GM19328 (cell line): ENCODE measurements at regions not wholly inside any gene's neighbourhood (a gene's known extent, or its start where the extent isn't known, plus 50 kb on each side); places are given as distances from the start of the nearest gene placed in this dataset.
"Not testable (repeated sequence)": the region's sequence is repeated elsewhere in the genome, so short reads cannot be mapped to it uniquely, and the experiment has no call there.

Source experiments
- ATAC-seq: cut with Tn5 transposase; IDR thresholded peaks from one replicate; pipeline ENCODE4 v1.9.1; 2021; ENCODE audit warnings: mild to moderate bottlenecking, moderate library complexity; ENCODE audit not compliant: unreplicated experiment

GRCh38 chr14:55803873-55804553 is 224.0 kb downstream of the KTN1 start:
- ATAC-seq = no peak

- ATAC-seq = no peak
Measured at GRCh38 chr14:55805250-55805649, 225.2 kb downstream of the KTN1 start.

DNA sequence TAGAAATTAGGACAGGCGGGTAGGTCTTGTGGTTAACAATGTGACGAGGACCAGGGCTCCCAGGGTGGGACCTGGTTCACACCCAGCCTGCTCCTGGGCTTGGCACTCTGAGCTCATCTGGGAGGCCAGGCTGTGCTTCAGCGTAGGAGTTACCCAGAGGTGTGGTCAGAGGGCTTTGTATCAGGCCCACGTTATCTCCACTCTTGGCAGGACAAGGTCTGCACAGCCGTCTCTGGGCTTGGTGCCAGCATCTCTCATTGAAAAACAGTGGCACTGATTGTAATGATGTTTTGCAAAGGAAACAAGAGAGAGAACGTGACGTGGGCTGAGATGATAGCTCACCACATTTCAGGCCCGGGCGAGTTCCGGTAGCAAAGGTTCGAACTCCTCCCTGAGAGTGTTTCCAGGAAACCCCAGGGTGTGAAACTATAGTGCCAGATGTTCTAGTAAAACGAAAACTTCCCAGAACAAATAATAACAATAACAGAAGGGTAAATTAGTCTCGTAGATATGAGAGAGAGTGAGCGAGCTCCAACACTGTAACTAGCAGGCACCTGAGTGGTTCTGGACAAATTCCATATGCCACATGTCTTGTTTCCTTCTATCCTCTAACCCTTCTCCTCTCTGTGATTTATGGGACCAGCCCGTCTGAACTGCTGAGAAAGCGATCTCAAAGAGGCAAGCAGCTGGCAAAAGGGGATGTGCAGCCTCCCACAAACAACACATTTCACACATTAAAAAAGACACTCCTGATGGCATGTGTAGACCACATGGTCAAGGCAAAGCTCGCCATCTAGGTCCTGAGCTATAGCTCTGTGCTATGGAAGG is 227.3 kb downstream of the KTN1 start:
- ATAC-seq = no peak

GRCh38 chr14:55807881-55808379 is 227.9 kb downstream of the KTN1 start:
- ATAC-seq = no peak

DNA sequence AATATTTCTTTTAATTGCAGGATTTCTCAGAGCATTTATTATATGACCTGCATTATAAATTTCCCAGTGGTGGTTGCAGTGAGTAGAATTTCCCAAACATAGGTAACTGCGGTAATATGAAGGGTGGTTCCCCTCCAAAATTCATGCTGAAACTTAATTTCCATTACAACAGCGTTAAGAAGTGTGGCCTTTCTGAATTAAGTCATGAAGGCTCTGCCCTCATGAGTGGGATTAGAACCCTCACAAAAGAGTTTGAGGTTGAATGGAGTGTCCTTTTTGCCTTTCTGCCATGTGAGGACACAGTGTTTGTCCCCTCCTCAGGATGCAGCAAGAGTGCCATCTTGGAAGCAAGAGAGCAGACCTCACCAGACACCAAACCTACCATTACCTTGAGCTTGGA is 233.6 kb downstream of the KTN1 start:
- no peak for ATAC-seq

GRCh38 chr14:55814064-55814463 is 234.1 kb downstream of the KTN1 start:
- ATAC-seq = no peak

GRCh38 chr14:55814873-55815272 is 234.9 kb downstream of the KTN1 start:
- no peak for ATAC-seq

DNA sequence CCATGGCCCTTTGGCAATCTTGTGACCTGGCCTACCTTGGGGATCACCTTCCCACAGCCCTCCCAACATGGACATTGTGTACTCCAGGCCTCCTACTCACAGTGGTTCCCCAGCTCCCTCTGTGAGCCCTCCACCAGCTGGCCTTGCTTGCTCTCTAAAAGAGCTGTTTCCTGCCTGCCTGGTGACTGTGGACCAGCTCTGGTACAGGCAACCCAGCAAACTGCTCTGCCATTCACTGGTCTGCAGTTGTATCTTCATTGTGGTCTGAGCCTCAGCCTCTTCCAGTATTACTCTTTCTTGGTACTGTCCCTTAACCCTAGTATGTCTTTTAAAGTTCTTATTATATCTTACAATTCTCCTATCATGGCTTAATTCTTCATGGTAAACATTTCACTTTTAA is 236.2 kb downstream of the KTN1 start:
- ATAC-seq = no peak

DNA sequence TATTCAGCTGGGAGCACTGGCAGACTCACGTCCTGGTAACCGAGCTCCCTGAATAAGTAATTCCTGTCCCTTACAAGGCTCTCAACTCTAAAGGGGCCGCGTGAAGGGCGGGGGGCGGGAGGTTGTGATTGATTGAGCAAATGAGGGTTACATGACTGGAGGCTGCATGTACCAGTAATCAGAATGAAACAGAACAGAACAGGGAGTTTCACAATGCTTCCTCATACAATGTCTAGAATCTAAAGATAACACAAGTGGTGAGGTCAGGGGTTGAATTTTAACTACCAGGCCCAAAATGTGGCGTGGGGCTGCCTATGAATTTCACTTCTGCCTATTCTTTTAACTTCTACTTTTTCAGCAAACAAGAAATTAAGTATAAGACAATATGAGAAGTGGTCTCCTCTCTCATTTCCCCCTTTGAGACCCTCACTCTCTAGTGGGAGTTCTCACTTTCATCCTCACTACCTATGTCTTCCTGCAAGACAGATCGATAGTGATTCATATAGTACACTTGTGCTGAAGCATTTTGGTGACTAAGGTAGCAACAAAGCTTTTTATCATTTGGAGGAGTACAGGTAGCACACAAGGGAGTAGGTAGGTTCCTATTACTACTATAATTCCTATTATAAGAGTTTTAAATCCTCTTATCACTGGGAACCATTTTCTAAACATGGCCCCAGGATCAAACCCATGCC is 239.8 kb downstream of the KTN1 start:
- no peak for ATAC-seq

GRCh38 chr14:55822906-55823305 is 242.9 kb downstream of the KTN1 start:
- ATAC-seq = no peak

GRCh38 chr14:55832122-55832911 is 252.3 kb downstream of the KTN1 start:
- ATAC-seq = no peak

- no peak for ATAC-seq
Measured at GRCh38 chr14:55832974-55833373, 253.0 kb downstream of the KTN1 start.

DNA sequence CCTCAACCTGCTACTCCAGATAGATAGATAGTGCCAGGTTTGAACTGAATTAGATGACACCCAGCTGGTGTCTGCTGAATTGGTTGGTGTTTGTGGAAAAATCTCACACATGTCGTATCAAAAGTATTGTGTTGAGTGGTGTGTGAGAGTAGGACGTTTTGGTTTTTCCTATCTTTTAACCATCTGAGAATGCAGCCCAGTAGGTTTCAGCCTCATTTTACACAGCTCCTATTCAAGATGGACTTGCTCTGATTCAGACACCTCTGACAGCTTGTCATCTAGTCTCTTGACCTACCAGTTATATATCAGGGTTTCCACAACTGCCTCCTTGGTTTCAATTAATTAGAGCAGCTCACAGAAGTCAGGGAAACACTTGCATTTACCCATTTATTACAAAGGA is 254.4 kb downstream of the KTN1 start:
- ATAC-seq = no peak

GRCh38 chr14:55835985-55836384 is 256.0 kb downstream of the KTN1 start:
- no peak for ATAC-seq

GRCh38 chr14:55837467-55837866 is 257.5 kb downstream of the KTN1 start:
- ATAC-seq = no peak

GRCh38 chr14:55838529-55839052 is 258.6 kb downstream of the KTN1 start:
- no peak for ATAC-seq

DNA sequence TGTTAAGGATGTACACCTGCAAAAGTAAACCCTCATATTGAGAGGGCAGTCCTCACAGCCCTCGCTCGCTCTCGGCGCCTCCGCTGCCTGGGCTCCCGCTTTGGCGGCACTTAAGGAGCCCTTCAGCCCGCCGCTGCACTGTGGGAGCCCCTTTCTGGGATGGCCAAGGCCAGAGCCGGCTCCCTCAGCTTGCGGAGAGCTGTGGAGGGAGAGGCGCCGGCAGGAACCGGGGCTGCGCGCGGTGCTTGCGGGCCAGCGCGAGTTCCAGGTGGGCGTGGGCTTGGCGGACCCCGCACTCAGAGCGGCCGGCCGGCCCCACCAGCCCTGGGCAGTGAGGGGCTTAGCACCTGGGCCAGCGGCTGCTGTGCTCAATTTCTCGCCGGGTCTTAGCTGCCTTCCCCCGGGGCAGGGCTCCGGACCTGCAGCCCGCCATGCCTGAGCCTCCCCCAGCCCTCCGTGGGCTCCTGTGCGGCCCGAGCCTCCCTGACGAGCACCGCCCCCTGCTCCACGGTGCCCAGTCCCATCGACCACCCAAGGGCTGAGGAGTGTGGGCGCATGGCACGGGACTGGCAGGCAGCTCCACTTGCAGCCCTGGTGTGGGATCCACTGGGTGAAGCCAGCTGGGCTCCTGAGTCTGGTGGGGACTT is 259.4 kb downstream of the KTN1 start:
- not testable (repeated sequence) for ATAC-seq

GRCh38 chr14:55840821-55841220 is 260.8 kb downstream of the KTN1 start:
- no peak for ATAC-seq

DNA sequence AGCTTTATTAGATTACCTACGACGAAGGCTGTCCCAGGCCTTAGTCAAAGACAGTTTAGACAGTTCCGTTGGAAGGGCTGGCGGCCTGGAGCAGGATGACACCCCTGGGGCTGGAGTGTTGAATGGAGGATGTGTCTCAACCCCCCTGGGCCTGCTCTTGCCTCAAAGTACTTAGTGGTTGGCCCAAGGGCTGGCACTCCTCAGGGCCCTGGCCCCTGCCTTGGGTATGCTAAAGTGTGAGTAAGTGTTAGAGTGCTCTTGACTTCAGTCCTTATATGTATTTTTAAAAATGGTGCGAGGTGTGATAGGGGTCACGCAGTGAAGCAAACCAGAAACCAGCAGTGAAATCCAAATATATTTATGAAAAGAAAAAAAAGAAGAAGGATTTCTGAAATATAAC is 261.6 kb downstream of the KTN1 start:
- ATAC-seq = no peak
